HEK293 (cell line): ENCODE measurements at regions not wholly inside any gene's neighbourhood (a gene's known extent, or its start where the extent isn't known, plus 50 kb on each side); places are given as distances from the start of the nearest gene placed in this dataset.

Experiments used
- CTCF ChIA-PET: fragments of 350-600 bp; formaldehyde crosslinking; extraction: SDS; loops from one replicate; lab custom pipeline; 2021; ENCODE audit warnings: antibody characterized with exemption; lab: Yijun Ruan, JAX
- POLR2A ChIA-PET: fragments of 300-600 bp; formaldehyde crosslinking; extraction: SDS; loops from one replicate; lab custom pipeline; 2020; ENCODE audit warnings: antibody characterized with exemption, inconsistent platforms; lab: Yijun Ruan, JAX
- H3K27ac ChIP-seq: fragments of 200-500 bp; sonication (Bioruptor generic); 2 replicates; pipeline ENCODE4 v1.5.1; 2014; ENCODE audit warnings: low read depth, low read length, control low read depth, inconsistent platforms; ENCODE audit errors: extremely low read depth
- H3K36me3 ChIP-seq, 2 experiments: fragments of 200-500 bp in 1 of 2; sonication (Bioruptor generic) in 1 of 2; 1 replicate in 1 of 2; 2 replicates in 1 of 2; pipeline ENCODE4 v1.5.1; 2014 to 2017; ENCODE audit warnings: inconsistent platforms in 2 of 2, low read length in 2 of 2; ENCODE audit not compliant: control insufficient read depth in 2 of 2, insufficient read depth in 1 of 2
- H3K4me1 ChIP-seq: fragments of 200-500 bp; sonication (Bioruptor generic); 2 replicates; pipeline ENCODE4 v1.5.1; 2014; ENCODE audit warnings: mild to moderate bottlenecking, low read length, inconsistent platforms; ENCODE audit not compliant: control insufficient read depth, insufficient read depth
- H3K4me3 ChIP-seq: 2 replicates; pipeline ENCODE4 v1.5.1; 2011; ENCODE audit warnings: low read depth, mild to moderate bottlenecking, control low read depth, low read length, moderate library complexity
- H3K9me3 ChIP-seq: fragments of 200-500 bp; sonication (Bioruptor generic); 2 replicates; pipeline ENCODE4 v1.5.1; 2014; ENCODE audit warnings: low read depth, low read length, inconsistent platforms; ENCODE audit not compliant: control insufficient read depth, insufficient read depth
- ZNF132 ChIP-seq: fragments of 450-650 bp; formaldehyde crosslinking; IDR thresholded peaks from 2 replicates; pipeline ENCODE4 v1.5.1; 2017; ENCODE audit warnings: missing biosample characterization, missing genetic modification characterization, borderline replicate concordance
- ZNF266 ChIP-seq: fragments of 450-650 bp; formaldehyde crosslinking; IDR thresholded peaks from 2 replicates; pipeline ENCODE4 v1.5.1; 2016; ENCODE audit warnings: missing biosample characterization, missing genetic modification characterization, low read depth
- ZNF350 ChIP-seq: fragments of 450-650 bp; formaldehyde crosslinking; IDR thresholded peaks from 2 replicates; pipeline ENCODE4 v1.5.0; 2017; ENCODE audit warnings: missing biosample characterization, mild to moderate bottlenecking, missing genetic modification characterization
- ZNF433 ChIP-seq: fragments of 450-650 bp; formaldehyde crosslinking; IDR thresholded peaks from 2 replicates; pipeline ENCODE4 v1.5.1; 2016; ENCODE audit warnings: missing biosample characterization, missing genetic modification characterization, low read depth
- ZNF571 ChIP-seq: fragments of 450-650 bp; formaldehyde crosslinking; IDR thresholded peaks from 2 replicates; pipeline ENCODE4 v1.5.0; 2017; ENCODE audit warnings: missing biosample characterization, missing genetic modification characterization
- ZNF596 ChIP-seq: fragments of 450-650 bp; IDR thresholded peaks from 2 replicates; pipeline ENCODE4 v1.5.0; 2018; ENCODE audit warnings: missing biosample characterization, mild to moderate bottlenecking, missing genetic modification characterization, moderate library complexity
- ZNF621 ChIP-seq: fragments of 450-650 bp; formaldehyde crosslinking; IDR thresholded peaks from 2 replicates; pipeline ENCODE4 v1.5.1; 2017; ENCODE audit warnings: missing biosample characterization, missing genetic modification characterization
- ZNF624 ChIP-seq: fragments of 450-650 bp; formaldehyde crosslinking; IDR thresholded peaks from 2 replicates; pipeline ENCODE4 v1.5.1; 2017; ENCODE audit warnings: missing biosample characterization, missing genetic modification characterization
- ZNF664 ChIP-seq: fragments of 450-650 bp; formaldehyde crosslinking; IDR thresholded peaks from 2 replicates; pipeline ENCODE4 v1.5.1; 2016; ENCODE audit warnings: missing biosample characterization, missing genetic modification characterization
- ZSCAN30 ChIP-seq: fragments of 450-650 bp; IDR thresholded peaks from 2 replicates; pipeline ENCODE4 v1.5.1; 2018; ENCODE audit warnings: missing biosample characterization, mild to moderate bottlenecking, missing genetic modification characterization, moderate library complexity
- TF ChIP-seq, protein P1 (sequence below): fragments of 450-650 bp; formaldehyde crosslinking; IDR thresholded peaks from 2 replicates; pipeline ENCODE4 v1.5.1; 2016; ENCODE audit warnings: missing biosample characterization, missing genetic modification characterization
- TF ChIP-seq, protein P2 (sequence below): fragments of 450-650 bp; formaldehyde crosslinking; IDR thresholded peaks from 2 replicates; pipeline ENCODE4 v1.5.1; 2016; ENCODE audit warnings: missing biosample characterization, missing genetic modification characterization
- TF ChIP-seq, protein P3 (sequence below): fragments of 450-650 bp; formaldehyde crosslinking; IDR thresholded peaks from 2 replicates; pipeline ENCODE4 v1.5.1; 2016; ENCODE audit warnings: missing biosample characterization, missing genetic modification characterization
- TF ChIP-seq, protein P4 (sequence below): fragments of 450-650 bp; formaldehyde crosslinking; IDR thresholded peaks from 2 replicates; pipeline ENCODE4 v1.5.1; 2016; ENCODE audit warnings: missing biosample characterization, missing genetic modification characterization
- TF ChIP-seq, protein P5 (sequence below): fragments of 450-650 bp; formaldehyde crosslinking; IDR thresholded peaks from 2 replicates; pipeline ENCODE4 v1.5.1; 2016; ENCODE audit warnings: missing biosample characterization, missing genetic modification characterization, borderline replicate concordance
- TF ChIP-seq, protein P6 (sequence below): fragments of 450-650 bp; formaldehyde crosslinking; IDR thresholded peaks from 2 replicates; pipeline ENCODE4 v1.5.1; 2016; ENCODE audit warnings: missing biosample characterization, missing genetic modification characterization

DNA sequence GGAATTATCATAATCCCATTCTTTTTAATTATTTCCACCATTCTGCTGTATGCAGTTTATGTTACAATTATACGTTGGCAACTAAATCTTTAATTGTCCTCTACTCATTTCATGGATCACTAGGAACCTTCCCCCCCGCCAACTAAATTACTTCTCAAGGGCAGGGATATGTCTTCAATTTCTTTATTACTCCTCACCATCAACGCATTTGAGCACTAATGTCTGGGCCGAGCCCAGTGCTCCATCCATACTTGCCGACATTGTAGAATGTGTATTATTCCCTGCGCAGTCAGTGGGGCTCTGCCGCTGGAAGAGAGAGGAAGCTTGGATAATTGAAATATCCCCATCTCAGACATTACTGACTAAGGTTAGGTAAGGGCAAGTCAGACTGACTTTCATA is 236.4 kb upstream of the AJAP1 start (continued):
- TF ChIP-seq, protein P1, sequence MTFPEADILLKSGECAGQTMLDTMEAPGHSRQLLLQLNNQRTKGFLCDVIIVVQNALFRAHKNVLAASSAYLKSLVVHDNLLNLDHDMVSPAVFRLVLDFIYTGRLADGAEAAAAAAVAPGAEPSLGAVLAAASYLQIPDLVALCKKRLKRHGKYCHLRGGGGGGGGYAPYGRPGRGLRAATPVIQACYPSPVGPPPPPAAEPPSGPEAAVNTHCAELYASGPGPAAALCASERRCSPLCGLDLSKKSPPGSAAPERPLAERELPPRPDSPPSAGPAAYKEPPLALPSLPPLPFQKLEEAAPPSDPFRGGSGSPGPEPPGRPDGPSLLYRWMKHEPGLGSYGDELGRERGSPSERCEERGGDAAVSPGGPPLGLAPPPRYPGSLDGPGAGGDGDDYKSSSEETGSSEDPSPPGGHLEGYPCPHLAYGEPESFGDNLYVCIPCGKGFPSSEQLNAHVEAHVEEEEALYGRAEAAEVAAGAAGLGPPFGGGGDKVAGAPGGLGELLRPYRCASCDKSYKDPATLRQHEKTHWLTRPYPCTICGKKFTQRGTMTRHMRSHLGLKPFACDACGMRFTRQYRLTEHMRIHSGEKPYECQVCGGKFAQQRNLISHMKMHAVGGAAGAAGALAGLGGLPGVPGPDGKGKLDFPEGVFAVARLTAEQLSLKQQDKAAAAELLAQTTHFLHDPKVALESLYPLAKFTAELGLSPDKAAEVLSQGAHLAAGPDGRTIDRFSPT (tag by site-specific recombination) = no peak
- no peak for TF ChIP-seq ZNF350
- TF ChIP-seq, protein P2, sequence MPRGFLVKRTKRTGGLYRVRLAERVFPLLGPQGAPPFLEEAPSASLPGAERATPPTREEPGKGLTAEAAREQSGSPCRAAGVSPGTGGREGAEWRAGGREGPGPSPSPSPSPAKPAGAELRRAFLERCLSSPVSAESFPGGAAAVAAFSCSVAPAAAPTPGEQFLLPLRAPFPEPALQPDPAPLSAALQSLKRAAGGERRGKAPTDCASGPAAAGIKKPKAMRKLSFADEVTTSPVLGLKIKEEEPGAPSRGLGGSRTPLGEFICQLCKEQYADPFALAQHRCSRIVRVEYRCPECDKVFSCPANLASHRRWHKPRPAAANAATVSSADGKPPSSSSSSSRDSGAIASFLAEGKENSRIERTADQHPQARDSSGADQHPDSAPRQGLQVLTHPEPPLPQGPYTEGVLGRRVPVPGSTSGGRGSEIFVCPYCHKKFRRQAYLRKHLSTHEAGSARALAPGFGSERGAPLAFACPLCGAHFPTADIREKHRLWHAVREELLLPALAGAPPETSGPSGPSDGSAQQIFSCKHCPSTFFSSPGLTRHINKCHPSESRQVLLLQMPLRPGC = no peak
- TF ChIP-seq, protein P3, sequence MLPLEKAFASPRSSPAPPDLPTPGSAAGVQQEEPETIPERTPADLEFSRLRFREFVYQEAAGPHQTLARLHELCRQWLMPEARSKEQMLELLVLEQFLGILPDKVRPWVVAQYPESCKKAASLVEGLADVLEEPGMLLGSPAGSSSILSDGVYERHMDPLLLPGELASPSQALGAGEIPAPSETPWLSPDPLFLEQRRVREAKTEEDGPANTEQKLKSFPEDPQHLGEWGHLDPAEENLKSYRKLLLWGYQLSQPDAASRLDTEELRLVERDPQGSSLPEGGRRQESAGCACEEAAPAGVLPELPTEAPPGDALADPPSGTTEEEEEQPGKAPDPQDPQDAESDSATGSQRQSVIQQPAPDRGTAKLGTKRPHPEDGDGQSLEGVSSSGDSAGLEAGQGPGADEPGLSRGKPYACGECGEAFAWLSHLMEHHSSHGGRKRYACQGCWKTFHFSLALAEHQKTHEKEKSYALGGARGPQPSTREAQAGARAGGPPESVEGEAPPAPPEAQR (tag by site-specific recombination) = no peak
- TF ChIP-seq, protein P4, sequence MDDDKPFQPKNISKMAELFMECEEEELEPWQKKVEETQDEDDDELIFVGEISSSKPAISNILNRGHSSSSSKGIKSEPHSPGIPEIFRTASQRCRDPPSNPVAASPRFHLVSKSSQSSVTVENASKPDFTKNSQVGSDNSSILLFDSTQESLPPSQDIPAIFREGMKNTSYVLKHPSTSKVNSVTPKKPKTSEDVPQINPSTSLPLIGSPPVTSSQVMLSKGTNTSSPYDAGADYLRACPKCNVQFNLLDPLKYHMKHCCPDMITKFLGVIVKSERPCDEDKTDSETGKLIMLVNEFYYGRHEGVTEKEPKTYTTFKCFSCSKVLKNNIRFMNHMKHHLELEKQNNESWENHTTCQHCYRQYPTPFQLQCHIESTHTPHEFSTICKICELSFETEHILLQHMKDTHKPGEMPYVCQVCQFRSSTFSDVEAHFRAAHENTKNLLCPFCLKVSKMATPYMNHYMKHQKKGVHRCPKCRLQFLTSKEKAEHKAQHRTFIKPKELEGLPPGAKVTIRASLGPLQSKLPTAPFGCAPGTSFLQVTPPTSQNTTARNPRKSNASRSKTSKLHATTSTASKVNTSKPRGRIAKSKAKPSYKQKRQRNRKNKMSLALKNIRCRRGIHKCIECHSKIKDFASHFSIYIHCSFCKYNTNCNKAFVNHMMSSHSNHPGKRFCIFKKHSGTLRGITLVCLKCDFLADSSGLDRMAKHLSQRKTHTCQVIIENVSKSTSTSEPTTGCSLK = no peak

DNA sequence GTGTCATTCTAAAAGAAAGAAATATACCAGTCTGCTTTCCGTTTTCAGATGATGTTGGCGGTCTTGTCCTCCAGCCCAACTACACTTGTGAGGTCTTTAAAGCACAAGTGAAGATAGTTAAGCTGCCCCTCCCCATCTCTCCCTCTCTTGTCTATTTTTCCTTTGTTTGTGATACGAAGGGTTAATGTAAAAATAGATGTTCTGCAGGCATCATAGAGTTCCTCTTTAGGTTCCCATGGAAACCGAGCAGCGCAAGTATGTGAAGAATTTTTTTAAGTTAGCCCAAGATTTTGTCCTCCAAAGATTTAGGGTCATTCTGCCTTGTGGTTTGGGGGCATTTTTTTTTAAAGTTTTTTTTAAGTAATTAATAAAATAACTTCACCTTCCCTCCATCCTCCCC is 232.4 kb upstream of the AJAP1 start:
- POLR2A ChIA-PET = no interaction called here

More for the DNA sequence above, 232.4 kb upstream of the AJAP1 start:
- Histone ChIP-seq H3K9me3 (no peaks in the 10 kb centered on the region), H3K4me3 (no peak overlapping the region), H3K4me1 (no peaks in the 10 kb centered on the region), H3K36me3 (no peaks in the 10 kb centered on the region), H3K27ac (no peak overlapping the region)
- TF ChIP-seq ZNF132 (tag by site-specific recombination) (no peak), ZNF624 (tag by site-specific recombination) (no peak), ZNF596 (tag by site-specific recombination) (no peak), ZNF433 (tag by site-specific recombination) (no peak), ZSCAN30 (tag by site-specific recombination) (no peak), ZNF664 (tag by site-specific recombination) (no peak), ZNF266 (tag by site-specific recombination) (no peak), ZNF621 (tag by site-specific recombination) (no peak), ZNF571 (tag by site-specific recombination) (no peak)
- TF ChIP-seq, protein P5, sequence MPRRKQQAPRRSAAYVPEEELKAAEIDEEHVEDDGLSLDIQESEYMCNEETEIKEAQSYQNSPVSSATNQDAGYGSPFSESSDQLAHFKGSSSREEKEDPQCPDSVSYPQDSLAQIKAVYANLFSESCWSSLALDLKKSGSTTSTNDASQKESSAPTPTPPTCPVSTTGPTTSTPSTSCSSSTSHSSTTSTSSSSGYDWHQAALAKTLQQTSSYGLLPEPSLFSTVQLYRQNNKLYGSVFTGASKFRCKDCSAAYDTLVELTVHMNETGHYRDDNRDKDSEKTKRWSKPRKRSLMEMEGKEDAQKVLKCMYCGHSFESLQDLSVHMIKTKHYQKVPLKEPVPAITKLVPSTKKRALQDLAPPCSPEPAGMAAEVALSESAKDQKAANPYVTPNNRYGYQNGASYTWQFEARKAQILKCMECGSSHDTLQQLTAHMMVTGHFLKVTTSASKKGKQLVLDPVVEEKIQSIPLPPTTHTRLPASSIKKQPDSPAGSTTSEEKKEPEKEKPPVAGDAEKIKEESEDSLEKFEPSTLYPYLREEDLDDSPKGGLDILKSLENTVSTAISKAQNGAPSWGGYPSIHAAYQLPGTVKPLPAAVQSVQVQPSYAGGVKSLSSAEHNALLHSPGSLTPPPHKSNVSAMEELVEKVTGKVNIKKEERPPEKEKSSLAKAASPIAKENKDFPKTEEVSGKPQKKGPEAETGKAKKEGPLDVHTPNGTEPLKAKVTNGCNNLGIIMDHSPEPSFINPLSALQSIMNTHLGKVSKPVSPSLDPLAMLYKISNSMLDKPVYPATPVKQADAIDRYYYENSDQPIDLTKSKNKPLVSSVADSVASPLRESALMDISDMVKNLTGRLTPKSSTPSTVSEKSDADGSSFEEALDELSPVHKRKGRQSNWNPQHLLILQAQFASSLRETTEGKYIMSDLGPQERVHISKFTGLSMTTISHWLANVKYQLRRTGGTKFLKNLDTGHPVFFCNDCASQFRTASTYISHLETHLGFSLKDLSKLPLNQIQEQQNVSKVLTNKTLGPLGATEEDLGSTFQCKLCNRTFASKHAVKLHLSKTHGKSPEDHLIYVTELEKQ (tag by site-specific recombination) = no peak
- TF ChIP-seq, protein P6, sequence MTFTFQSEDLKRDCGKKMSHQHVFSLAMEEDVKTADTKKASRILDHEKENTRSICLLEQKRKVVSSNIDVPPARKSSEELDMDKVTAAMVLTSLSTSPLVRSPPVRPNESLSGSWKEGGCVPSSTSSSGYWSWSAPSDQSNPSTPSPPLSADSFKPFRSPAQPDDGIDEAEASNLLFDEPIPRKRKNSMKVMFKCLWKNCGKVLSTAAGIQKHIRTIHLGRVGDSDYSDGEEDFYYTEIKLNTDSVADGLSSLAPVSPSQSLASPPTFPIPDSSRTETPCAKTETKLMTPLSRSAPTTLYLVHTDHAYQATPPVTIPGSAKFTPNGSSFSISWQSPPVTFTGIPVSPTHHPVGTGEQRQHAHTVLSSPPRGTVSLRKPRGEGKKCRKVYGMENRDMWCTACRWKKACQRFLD = no peak
- CTCF ChIA-PET = interaction anchor here (0.7 kb wide), 1 partner anchor 230 kb away, joined by 3 read pairs; no protein-coding TSS in a partner anchor
